Activated naive CD8-positive, alpha-beta T cell treated with anti-CD3 and anti-CD28 coated beads, Interleukin-2, amount 50 U/mL, for 16 hours (primary cell): ENCODE measurements at regions not wholly inside any gene's neighbourhood (a gene's known extent, or its start where the extent isn't known, plus 50 kb on each side); places are given as distances from the start of the nearest gene placed in this dataset.
"Not testable (repeated sequence)": the region's sequence is repeated elsewhere in the genome, so short reads cannot be mapped to it uniquely, and the experiment has no call there.

Experiments used
- DNase-seq: peaks from one replicate; pipeline ENCODE4 v3.0.0-alpha.2; 2020; ENCODE audit warnings: low read depth, low spot score

DNA sequence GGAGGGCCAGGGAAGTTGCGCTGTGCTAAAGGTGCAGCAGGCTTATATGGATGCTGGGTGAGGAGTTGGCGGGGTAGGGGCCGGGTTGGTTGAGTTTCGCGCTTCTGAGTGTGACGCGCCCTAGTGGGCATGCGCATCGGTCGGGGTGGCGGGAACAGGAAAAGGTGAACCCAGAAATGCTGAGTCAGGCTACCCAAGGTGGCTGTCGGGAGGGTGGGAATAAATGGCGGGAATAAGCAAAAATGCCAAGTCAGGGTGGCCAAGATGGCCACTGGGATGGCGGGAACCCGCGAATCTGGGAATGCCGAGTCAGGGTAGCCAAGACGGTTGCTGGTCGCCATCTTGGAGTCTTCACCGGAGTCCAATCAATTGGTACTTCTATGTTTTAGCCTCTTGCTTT, 580.0 kb downstream of the SUCLG1 start:
- DNase-seq = no peak

DNA sequence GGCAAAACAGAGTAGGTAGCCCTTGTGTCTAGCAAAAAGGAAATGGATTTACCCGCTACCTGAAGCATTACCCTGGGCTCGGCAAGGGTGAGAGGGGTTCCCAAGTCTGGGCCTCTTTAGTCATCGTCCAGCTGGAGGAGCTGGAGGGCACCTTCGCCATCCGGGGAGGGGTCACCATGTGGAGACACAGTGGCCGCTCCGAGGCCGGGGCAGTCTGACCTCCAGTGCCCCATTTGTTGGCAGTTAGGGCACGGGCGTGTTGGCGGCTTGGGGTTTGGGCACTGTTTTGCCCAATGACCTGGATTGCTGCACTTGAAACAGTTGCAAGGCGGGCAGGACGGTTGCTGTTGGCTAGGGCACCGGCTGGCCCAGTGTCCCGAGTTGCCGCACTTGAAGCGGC, 581.8 kb downstream of the SUCLG1 start:
- not testable (repeated sequence) for DNase-seq

DNA sequence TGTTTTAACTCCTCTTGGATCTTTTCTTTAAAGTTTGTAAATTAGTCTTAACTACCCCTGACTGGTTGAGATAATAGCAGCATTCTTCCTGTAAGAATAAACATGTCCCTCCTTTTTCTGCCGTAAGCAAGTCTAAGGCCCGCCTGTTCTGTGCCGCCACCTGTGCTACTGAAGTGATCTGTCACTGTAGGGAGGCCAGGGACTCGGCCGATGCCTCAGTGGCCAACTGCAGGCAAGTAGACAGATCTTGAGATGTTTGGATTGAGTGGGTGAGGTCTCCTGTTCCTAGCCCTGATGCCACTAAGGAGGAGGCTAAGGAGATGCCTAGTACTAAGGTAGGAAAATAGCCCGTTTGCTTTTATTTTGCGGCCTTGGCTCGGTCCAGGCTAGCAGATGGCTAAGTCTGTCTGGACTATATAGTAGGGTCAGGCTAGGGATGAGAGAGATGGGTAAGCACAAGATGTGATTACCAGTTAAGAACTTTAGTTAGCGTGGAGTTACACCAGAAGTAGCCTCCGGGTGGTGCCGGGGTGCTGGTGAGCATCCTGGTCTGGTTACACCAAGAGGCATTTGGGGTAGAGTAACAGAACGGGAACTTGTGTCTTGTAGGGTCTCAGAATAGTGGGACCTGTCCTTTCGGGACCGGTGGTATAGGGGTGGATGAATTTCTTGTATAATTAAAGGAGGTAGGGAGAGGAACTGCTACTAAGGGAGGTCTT, 584.2 kb downstream of the SUCLG1 start:
- DNase-seq = no peak

DNA sequence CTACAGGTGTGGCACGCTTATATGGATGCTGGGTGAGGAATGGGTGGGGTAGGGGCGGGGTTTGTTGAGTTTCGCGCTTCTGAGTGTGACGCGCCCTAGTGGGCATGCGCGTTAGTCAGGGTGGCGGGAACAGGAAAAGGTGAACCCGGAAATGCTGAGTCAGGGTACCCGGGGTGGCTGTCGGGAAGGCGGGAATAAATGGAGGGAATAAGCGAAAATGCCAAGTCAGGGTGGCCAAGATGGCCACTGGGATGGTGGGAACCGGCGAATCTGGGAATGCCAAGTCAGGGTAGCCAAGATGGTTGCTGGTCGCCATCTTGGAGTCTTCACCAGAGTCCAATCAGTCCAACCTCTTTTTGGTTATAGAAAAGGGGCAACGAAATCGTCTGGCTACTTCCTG, 585.0 kb downstream of the SUCLG1 start:
- no peak for DNase-seq

DNA sequence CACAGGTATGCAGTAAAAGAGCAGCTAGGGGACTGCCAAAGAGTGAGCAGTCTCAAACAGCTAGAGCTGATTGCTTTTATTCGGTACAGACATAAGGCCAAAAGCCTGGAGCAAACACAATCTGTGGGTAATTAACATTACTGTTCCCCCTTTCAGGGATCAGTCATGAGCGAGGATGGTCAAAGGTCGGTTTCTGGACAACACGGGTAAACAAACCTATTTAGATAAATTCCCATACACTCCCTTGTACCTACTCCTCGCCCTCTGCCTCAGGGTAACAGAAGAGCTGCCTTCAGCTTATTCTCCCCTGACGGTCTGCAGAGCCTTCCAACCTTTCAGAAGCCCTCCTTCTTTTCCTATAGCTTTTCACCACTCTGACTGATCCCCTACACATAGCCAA, 586.0 kb downstream of the SUCLG1 start:
- no peak for DNase-seq

DNA sequence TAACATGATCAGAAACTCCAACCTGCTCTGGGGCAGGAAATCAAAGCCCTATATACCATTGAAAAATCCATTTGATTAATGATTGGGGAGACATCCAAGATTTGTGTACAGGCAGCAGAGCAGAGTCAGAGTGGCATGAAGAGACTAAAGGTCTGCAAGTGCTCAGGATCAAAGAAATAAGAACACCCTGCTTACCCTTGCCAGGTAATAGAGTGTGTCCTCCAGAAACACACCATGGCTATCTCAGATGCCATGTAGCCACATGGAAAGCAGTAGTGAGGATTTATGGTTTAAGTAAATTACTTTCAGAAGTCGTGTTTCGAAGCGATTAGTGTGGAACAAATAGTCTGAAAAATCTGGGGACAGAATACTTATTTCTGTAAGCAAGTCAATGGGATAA, 592.9 kb downstream of the SUCLG1 start:
- DNase-seq = no peak

DNA sequence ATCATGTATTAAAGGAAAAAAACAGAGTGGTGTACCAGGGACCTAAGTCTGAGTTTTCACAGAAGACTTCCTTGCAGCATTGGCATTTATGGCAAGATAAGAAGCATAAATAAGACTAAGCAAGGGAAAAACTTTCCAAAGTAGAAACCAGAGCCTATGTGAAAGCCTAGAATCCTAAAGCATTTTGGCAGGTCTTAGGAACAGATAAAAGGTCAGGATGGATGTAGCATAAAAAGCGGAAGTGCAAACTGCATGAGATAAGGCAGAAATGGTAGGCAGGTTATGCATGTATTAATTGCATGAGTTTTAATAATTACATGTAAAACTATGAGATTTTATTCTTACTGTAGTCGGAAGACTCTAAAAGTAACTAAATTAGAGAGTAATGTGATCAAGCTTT, 596.5 kb downstream of the SUCLG1 start:
- no peak for DNase-seq

DNA sequence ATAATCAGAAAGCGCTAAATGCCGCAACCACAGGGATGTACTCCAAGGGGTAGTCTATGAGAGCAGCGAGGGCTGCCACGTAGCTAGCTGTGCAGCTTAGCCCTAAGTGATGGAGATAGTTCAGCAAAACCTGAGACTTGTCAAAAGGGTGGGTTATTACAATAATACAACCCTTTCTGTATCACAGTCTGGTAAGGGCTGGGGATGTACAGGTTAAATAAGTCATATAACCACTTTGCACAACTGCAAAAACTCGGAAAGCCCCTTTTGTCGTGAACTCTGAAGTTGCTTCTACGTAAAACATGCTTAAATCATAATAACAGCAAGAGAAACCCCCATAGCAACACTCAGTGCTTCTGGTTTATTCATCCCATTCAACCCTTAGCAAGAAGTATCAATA, 598.8 kb downstream of the SUCLG1 start:
- DNase-seq = no peak

DNA sequence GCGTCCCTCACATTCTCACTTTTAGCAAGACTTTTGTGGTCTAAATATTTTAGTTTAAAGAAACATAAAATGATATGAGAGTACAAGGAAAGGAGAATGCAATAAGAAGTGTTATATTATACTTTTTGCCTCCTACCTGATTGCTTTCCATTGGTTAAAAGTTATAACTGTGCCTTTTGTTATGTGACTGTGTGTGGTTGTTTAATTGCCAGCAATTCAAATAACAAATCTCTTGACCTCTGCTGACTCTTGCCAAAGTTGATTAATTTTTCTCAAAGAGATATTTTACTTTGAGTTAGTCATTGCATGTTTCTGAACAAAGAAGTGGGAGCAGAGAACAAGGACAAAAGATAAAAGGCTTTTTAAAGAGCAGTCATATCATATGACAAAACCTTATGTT, 599.5 kb downstream of the SUCLG1 start:
- no peak for DNase-seq

DNA sequence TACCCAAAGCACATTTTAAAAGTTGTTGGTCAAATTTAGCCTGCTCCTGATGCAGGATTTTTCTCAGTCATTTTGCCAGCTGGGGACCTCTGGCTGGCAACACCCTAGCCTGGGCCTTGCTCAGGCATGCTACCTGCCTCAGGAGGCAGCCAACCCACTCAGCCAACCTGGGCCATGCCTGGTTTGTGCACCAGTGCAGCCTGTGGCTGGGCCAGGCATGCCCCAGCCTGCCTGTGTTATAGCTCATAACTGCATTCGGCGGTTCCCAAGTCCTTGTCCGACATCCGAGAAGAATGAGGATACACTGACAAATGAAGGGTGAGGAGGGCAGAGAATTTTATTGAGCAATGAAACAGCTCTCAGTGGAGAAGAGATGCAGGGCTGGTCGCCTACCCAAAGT, 608.0 kb downstream of the SUCLG1 start:
- no peak for DNase-seq

DNA sequence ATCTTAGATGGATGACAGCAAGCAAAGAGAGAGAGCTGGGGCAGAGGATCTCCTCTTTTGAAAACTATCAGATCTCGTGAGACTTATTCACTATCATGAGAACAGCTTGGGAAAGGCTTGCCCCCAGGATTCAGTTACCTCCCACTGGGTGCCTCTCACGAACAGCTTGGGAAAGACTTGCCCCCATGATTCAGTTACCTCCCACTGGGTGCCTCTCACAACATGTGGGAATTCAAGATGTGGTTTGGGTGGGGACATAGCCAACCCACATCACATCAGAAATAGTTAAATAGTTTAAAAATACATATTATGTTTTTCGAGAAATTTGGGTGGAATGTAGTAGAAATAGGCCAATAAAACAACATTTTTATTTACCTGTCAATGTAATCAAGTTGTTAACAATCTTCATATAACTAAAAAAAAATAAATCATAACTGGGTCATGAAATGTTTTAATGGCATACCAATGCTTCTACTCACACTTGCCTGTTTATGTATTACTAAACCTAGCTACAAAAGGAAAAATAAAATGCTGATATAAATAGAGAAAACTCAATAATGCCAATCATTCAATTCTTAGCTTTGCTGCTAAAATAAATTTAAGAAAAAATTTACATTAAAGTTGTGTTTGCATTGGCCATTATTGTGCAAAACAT, 608.9 kb downstream of the SUCLG1 start:
- DNase-seq = no peak

DNA sequence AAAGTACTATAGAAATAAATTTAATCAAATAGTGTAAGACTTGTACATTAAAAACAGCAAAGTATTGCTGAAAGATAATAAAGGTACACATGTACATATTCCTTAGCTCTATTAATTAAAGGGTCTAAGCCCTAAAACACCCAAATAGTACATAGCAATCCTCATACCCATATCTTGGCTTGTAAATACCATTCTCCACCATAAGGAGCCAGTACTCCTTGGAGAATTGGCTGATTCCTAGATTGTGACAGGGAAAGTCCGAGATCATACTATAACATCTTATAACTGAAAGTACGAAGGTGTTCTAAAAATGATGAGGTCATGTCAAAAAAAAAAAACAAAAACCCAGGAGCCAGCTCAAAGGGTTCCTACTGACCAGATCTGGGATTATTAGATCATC, 614.6 kb downstream of the SUCLG1 start:
- no peak for DNase-seq

DNA sequence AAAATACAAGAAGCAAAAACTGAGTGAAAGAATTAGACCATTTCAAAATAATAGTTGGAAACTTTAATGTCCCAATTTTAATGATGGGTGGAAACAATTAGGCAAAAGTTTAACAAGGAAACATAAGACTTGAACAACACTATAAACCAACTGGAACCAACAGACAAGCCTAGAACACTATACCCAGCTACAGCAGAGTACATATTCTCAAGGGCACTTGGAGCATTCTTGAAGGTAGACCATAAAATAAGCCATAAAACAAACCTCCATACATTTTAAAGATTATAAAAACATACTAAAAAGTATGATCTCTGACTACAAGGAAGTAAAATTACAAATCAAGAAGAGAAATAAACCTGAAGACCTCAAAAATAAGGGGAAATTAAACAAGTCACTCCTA, 616.7 kb downstream of the SUCLG1 start:
- DNase-seq = no peak

DNA sequence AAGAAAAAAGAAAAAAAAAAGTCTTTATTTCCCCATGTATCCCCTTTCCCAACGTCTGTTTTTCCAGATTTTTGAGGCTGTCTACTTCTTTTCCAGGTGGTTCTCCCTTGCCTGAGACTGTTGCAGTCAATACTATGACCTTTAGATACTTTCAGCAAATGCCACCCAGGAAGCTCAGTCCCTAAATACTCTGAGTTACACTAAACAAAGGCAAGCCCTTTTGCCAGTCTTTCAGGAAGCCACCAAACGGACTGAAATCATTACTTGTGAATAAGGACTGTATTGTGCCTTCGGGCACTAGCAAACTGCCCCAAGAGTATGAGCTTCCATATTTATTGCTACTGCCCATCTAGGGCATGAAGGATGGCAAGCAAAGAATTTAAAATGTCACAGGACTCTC, 621.3 kb downstream of the SUCLG1 start:
- no peak for DNase-seq

DNA sequence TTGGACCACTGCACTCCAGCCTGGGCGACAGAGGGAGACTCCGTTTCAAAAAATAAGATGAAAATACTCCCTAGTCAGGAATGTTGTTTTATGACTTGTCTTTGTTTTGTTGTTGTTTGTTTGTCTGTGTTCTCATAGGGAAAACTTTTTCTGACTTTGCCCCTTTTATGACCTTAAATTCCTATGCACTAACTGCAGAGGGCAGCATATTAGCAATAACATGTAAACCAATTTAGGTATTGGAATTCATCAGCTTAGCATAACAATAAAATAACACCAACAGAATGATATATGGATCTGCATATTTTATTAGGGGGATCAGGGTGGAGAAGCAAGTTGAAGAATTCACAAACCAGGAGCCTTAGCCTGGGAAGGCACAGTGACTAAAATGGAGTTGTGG, 631.5 kb downstream of the SUCLG1 start:
- DNase-seq = no peak

DNA sequence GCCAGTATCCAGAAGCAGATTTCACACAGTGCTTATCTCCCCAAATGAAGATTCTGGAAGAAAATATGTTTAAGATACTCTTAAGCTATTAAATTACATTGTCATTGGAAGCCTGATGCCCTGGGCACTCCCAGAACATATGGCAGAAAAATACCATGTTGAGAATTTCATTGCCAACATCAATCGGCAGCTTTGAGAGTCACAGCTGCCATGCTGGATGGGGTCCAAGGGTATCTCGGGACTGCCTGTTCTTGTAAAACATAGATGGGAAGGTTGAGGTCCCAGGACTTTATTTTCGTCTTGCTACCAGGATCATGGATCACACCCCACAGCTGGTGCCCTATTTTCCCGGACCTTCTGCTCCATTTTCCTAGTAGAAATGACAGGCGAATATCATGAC, 632.5 kb downstream of the SUCLG1 start:
- DNase-seq = no peak

DNA sequence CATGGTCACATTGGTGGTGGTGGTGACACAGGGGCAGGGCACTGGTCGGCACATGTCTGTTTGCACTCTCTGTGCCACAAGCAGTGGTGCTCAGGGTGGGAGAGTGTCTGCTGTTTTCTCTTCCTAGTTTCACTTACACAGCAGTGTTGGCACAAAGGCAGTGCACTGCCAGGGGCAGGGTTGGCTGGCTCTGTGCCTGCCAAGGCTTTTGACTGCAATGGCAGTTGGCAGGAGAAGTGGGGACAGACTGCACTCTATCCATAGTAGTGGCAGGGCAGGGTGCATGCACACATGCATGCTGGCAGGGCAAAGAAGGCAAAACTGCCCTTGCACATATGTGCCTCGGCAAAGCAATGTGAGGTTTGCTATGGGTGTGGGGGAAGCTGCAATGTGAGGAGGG, 635.9 kb downstream of the SUCLG1 start:
- no peak for DNase-seq

DNA sequence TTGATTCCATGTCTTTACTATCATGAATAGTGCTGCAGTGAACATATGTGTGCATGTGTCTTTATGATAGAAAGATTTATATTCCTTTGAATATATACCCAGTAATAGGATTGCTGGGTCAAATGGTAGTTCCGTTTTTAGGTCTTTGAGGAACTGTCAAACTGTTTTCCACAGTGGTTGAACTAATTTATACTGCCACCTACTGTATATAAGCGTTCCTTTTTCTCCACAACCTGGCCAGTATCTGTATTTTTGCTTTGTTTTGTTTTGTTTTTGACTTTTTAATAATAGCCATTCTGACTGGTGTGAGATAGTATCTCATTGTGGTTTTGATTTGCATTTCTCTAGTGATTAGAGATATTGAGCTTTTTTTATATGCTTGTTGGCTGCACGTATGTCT, 641.6 kb downstream of the SUCLG1 start:
- DNase-seq = no peak

DNA sequence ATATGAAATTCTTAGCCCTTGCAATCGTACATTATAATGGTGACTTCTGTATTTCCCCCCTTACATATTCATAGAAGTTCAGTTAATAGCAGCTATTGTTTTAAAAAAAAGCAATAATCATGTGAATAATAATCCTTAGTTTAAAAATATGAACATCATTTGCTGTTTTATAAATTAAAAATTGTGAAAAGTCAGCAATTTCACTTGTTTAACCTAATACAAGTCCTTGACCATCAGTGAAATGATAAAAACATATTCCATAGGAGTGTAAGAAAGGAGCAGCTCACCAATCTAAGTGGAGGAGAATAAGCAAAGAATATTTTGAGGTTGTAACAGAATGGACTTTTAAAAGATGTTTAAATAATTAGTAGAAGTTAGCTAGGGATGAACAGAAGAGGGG, 650.2 kb downstream of the SUCLG1 start:
- DNase-seq = no peak

DNA sequence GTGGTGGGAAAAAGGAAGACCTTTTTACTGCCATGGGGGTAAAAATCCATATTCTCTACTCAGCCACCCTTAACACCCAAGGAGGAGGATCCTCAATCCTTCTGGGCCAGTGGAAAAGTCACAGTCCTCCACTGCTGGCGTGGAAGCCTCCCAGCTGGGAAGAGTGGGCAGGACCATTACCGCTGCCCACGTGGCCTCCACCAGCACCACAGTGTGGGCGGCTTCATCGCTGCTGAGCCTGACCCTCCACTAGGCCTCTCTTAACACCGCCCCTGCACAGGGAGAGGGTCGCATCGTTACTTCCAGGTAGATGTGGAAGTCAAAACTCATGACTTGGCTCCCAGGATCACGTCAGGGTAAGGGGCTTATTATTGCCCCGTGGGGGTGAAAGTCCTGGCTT, 656.5 kb downstream of the SUCLG1 start:
- no peak for DNase-seq

DNA sequence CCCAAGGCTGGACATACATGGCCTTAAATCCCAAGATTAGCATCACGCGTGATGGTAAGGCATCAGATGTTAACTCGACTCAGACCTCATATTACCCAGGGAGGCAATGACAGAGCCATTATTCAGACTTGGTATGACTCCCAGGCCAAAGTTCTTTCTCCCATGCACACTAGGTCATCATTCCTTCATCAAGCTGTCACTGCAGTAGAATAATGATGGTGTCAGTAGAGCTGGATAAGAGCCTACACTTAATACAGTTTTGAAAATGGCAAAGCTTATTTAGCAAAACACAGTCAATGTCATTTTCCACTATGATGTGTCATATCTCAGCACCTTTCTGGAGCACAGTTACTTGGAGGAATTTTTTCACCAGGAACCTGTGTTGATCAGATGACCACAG, 663.3 kb downstream of the SUCLG1 start:
- no peak for DNase-seq

DNA sequence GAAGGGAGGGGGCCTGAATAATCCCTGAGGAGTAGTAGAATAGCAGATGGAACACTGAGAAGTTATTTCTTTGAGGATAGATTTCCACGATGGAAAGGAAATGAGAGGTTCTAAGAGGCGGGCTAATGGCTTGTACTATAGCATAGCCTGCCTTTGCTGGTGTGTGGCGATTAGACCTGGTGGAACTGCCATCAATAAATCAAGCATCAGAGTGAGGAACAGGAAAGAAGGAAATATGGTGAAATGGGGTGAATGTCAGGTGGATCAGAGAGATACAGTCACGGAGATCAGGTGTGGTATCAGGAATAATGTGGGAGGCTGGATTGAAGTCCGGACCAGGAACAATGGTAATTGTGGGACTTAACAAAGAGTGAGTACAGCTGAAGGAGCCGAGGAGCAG, 668.6 kb downstream of the SUCLG1 start:
- not testable (repeated sequence) for DNase-seq

DNA sequence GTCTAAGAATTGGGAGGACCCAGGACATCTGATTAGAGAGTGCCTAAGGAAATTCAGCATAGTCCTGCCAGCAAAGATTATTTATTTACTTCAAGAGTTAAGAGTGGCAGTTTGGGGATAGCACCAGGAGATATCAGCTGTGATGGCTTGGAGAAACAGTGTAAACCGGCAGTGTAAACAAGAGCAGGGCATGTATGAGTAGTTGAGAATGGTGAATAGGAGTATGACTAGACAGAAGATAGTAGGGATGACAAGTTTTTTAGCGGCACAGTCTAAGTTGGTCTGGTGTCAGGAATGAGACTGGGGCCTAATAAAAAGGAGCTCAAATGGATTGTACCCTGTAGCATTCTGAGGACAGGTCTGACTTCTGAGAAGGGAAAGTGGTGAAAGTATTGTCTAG, 669.4 kb downstream of the SUCLG1 start:
- not testable (repeated sequence) for DNase-seq
